ENCODE measurements at regions not wholly inside any gene's neighbourhood (a gene's known extent, or its start where the extent isn't known, plus 50 kb on each side); places are given as distances from the start of the nearest gene placed in this dataset.

GRCh38 chr1:63087966-63088365, 234.4 kb upstream of the FOXD3 start:
- TF ChIP-seq CTCF (IDR thresholded peaks at IDR 0.05; ENCODE audit: low read length) (no peak), EZH2 (optimal IDR thresholded peaks at IDR 0.05; ENCODE audit: low read depth, low read length) (no peak), EZH2phosphoT487 (IDR thresholded peaks at IDR 0.05; ENCODE audit: low read length) (no peak)
